ENCODE measurements at regions not wholly inside any gene's neighbourhood (a gene's known extent, or its start where the extent isn't known, plus 50 kb on each side); places are given as distances from the start of the nearest gene placed in this dataset.

DNA sequence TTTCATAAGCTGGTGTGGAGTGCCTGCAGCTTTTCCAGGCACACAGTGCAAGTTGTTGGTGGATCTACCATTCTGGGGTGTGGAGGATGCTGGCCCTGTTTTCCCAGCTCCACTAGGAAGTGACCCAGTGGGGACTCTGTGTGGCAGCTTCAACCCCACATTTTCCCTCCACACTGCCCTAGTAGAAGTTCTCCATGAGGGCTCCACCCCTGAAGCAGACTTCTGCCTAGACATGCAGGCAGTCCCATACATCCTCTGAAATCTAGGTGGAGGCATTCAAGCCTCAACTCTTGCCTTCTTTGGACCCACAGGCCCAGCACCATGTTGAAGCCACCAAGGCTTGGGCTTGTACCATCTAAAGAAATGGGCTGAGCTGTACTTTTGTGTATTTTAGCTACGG, 206.2 kb upstream of the GRM7 start:
- TF ChIP-seq, protein P1, sequence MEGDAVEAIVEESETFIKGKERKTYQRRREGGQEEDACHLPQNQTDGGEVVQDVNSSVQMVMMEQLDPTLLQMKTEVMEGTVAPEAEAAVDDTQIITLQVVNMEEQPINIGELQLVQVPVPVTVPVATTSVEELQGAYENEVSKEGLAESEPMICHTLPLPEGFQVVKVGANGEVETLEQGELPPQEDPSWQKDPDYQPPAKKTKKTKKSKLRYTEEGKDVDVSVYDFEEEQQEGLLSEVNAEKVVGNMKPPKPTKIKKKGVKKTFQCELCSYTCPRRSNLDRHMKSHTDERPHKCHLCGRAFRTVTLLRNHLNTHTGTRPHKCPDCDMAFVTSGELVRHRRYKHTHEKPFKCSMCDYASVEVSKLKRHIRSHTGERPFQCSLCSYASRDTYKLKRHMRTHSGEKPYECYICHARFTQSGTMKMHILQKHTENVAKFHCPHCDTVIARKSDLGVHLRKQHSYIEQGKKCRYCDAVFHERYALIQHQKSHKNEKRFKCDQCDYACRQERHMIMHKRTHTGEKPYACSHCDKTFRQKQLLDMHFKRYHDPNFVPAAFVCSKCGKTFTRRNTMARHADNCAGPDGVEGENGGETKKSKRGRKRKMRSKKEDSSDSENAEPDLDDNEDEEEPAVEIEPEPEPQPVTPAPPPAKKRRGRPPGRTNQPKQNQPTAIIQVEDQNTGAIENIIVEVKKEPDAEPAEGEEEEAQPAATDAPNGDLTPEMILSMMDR (IDR thresholded peaks at IDR 0.05; ENCODE audit: insufficient read depth, low read length, poor library complexity, severe bottlenecking), result no peak
- TF ChIP-seq EZH2phosphoT487 (conservative IDR thresholded peaks at IDR 0.05; ENCODE audit: low read length), result no peak
